GM13977 (cell line): ENCODE measurements at regions not wholly inside any gene's neighbourhood (a gene's known extent, or its start where the extent isn't known, plus 50 kb on each side); places are given as distances from the start of the nearest gene placed in this dataset.

Source experiments
- DNase-seq: peaks from one replicate; pipeline ENCODE4 v3.0.0; 2012; ENCODE audit warnings: low spot score
- CTCF ChIP-seq: IDR thresholded peaks from 2 replicates; pipeline ENCODE4 v1.5.1; 2012; ENCODE audit warnings: mild to moderate bottlenecking, control low read depth; ENCODE audit not compliant: insufficient read depth; ENCODE audit errors: extremely low read depth, missing control alignments
- in situ Hi-C: fragments of 300-500 bp; cut with MboI; formaldehyde crosslinking; loops from one replicate; pipeline ENCODE4 v1.12.0; 2022; ENCODE audit warnings: low sequenced_read_pairs, low pct_unique_long_range_greater_than_20kb, mixed read lengths, inconsistent platforms; ENCODE audit not compliant: unreplicated experiment

GRCh38 chr14:104383088-104383995 is 196.2 kb upstream of the C14orf180 start:
- in situ Hi-C loops = no loop called here
- no peak for TF ChIP-seq CTCF
- no peak for DNase-seq

GRCh38 chr14:104383996-104384775 is 195.4 kb upstream of the C14orf180 start:
- in situ Hi-C loops = no loop called here
- TF ChIP-seq CTCF = no peak
- no peak for DNase-seq

GRCh38 chr14:104384776-104385071 is 194.8 kb upstream of the C14orf180 start:
- DNase-seq = no peak
- TF ChIP-seq CTCF = no peak
- in situ Hi-C loops = no loop called here

GRCh38 chr14:104385111-104385510 is 194.5 kb upstream of the C14orf180 start:
- no peak for DNase-seq
- no peak for TF ChIP-seq CTCF
- in situ Hi-C loops = no loop called here

GRCh38 chr14:104385531-104386101 is 193.9 kb upstream of the C14orf180 start:
- in situ Hi-C loops = no loop called here
- no peak for TF ChIP-seq CTCF
- DNase-seq = no peak

- in situ Hi-C loops = no loop called here
- no peak for TF ChIP-seq CTCF
- DNase-seq = no peak
These were observed 193.3 kb upstream of the C14orf180 start for GRCh38 chr14:104386151-104386841.
